Endodermal cell (in vitro differentiated cells): ENCODE measurements at regions not wholly inside any gene's neighbourhood (a gene's known extent, or its start where the extent isn't known, plus 50 kb on each side); places are given as distances from the start of the nearest gene placed in this dataset.

ENCODE experiments used
- DNase-seq: peaks from one replicate; pipeline ENCODE4 v3.0.0-alpha.2; 2017
- H3K27ac ChIP-seq: 2 replicates; pipeline ENCODE4 v1.5.1; 2013; ENCODE audit warnings: mild to moderate bottlenecking, low read depth, low read length, moderate library complexity
- H3K27me3 ChIP-seq: 2 replicates; pipeline ENCODE4 v1.6.1; 2013; ENCODE audit warnings: mild to moderate bottlenecking, low read length, moderate library complexity; ENCODE audit not compliant: insufficient read depth, control insufficient read depth, poor library complexity, severe bottlenecking
- H3K36me3 ChIP-seq: 2 replicates; pipeline ENCODE4 v1.7.0; 2013; ENCODE audit warnings: mild to moderate bottlenecking, low read length, moderate library complexity; ENCODE audit not compliant: control insufficient read depth, insufficient read depth
- H3K4me1 ChIP-seq: one replicate; pipeline ENCODE4 v1.7.0; 2013; ENCODE audit warnings: low read length; ENCODE audit not compliant: control insufficient read depth, insufficient read depth
- H3K4me3 ChIP-seq: 2 replicates; pipeline ENCODE4 v1.5.1; 2013; ENCODE audit warnings: mild to moderate bottlenecking, low read length, moderate library complexity
- H3K9ac ChIP-seq: 2 replicates; pipeline ENCODE4 v1.6.1; 2013; ENCODE audit warnings: mild to moderate bottlenecking, low read length, moderate library complexity; ENCODE audit not compliant: poor library complexity, severe bottlenecking; ENCODE audit errors: extremely low read depth
- H3K9me3 ChIP-seq: 2 replicates; pipeline ENCODE4 v1.6.1; 2013; ENCODE audit warnings: mild to moderate bottlenecking, low read length, moderate library complexity; ENCODE audit not compliant: control insufficient read depth
- H3K27ac Mint-ChIP-seq: 2 replicates; pipeline ENCODE4 v1.8.0; 2020; ENCODE audit warnings: mixed read lengths
- H3K27me3 Mint-ChIP-seq: 2 replicates; pipeline ENCODE4 v1.8.0; 2021; ENCODE audit warnings: mild to moderate bottlenecking, mixed read lengths; ENCODE audit not compliant: insufficient read depth
- H3K36me3 Mint-ChIP-seq: 2 replicates; pipeline ENCODE4 v1.8.0; 2020; ENCODE audit warnings: low read depth, mixed read lengths
- H3K4me1 Mint-ChIP-seq: 2 replicates; pipeline ENCODE4 v1.8.0; 2020; ENCODE audit warnings: mixed read lengths
- H3K4me3 Mint-ChIP-seq: 2 replicates; pipeline ENCODE4 v1.8.0; 2020; ENCODE audit warnings: mild to moderate bottlenecking, moderate library complexity, mixed read lengths
- H3K9me3 Mint-ChIP-seq: 2 replicates; pipeline ENCODE4 v1.8.0; 2020; ENCODE audit warnings: mild to moderate bottlenecking, mixed read lengths
- CTCF ChIP-seq: fragments of 200-600 bp; sonication (generic); conservative IDR thresholded peaks from 2 replicates; pipeline ENCODE4 v1.5.0; 2021; ENCODE audit warnings: antibody characterized with exemption, mild to moderate bottlenecking
- WGBS, 2 experiments: methylation state at CpG; one replicate each; pipeline versions ENCODE4 v1.1.5 to v1.1.7; 2013; ENCODE audit warnings: missing lambda C conversion rate in 2 of 2, mixed read lengths in 1 of 2; ENCODE audit not compliant: insufficient coverage in 1 of 2, insufficient read length in 1 of 2; 5-methylcytosine and 5-hydroxymethylcytosine counted together

- Histone ChIP-seq H3K4me1 (no peaks in the 10 kb centered on the region), H3K27me3 (no peaks in the 10 kb centered on the region), H3K4me3 (no peak overlapping the region), H3K36me3 (no peaks in the 10 kb centered on the region), H3K9ac (no peak overlapping the region), H3K27ac (no peak overlapping the region), H3K9me3 (no peaks in the 10 kb centered on the region)
- Mint-ChIP-seq H3K27me3 (no peaks in the 10 kb centered on the region), H3K36me3 (no peaks in the 10 kb centered on the region), H3K4me1 (no peaks in the 10 kb centered on the region), H3K9me3 (no peaks in the 10 kb centered on the region), H3K27ac (no peak overlapping the region), H3K4me3 (no peak overlapping the region)
- TF ChIP-seq CTCF: no peak
- WGBS, 2 experiments: 94 to 100% methylated on average over 3 to 8 of the region's 8 CpGs
- DNase-seq: no peak
Observed at GRCh38 chr5:40043916-40044315, 619.1 kb upstream of the DAB2 start.

GRCh38 chr5:40041452-40041851, 616.7 kb upstream of the DAB2 start:
- H3K4me3 Mint-ChIP-seq: no peak overlapping the region
- Histone ChIP-seq H3K27ac (no peak overlapping the region), H3K36me3 (no peaks in the 10 kb centered on the region), H3K9ac (no peak overlapping the region), H3K27me3 (no peaks in the 10 kb centered on the region), H3K4me1 (no peaks in the 10 kb centered on the region), H3K9me3 (no peaks in the 10 kb centered on the region), H3K4me3 (no peak overlapping the region)
- no peak for DNase-seq
- no peak overlapping the region for H3K27ac Mint-ChIP-seq
- no peaks in the 10 kb centered on the region for H3K27me3 Mint-ChIP-seq
- WGBS, 2 experiments: 90 to 100% methylated on average over 1 of the region's 1 CpG
- TF ChIP-seq CTCF: no peak
- no peaks in the 10 kb centered on the region for H3K36me3 Mint-ChIP-seq
- no peaks in the 10 kb centered on the region for H3K9me3 Mint-ChIP-seq
- H3K4me1 Mint-ChIP-seq: no peaks in the 10 kb centered on the region

GRCh38 chr5:40037713-40038112, 612.9 kb upstream of the DAB2 start:
- Mint-ChIP-seq H3K9me3 (no peaks in the 10 kb centered on the region), H3K4me3 (no peak overlapping the region), H3K36me3 (no peaks in the 10 kb centered on the region), H3K27me3 (no peaks in the 10 kb centered on the region), H3K4me1 (no peaks in the 10 kb centered on the region), H3K27ac (no peak overlapping the region)
- no peak for DNase-seq
- no peak overlapping the region for H3K9ac ChIP-seq
- no peaks in the 10 kb centered on the region for H3K36me3 ChIP-seq
- no peak for TF ChIP-seq CTCF
- H3K9me3 ChIP-seq: no peaks in the 10 kb centered on the region
- H3K4me3 ChIP-seq: no peak overlapping the region
- H3K4me1 ChIP-seq: no peaks in the 10 kb centered on the region
- H3K27ac ChIP-seq: no peak overlapping the region
- 83 to 94% methylated on average over 2 of the region's 2 CpGs for WGBS, 2 experiments
- no peaks in the 10 kb centered on the region for H3K27me3 ChIP-seq
